Transverse colon (tissue), 3 donors: ENCODE measurements at regions not wholly inside any gene's neighbourhood (a gene's known extent, or its start where the extent isn't known, plus 50 kb on each side); places are given as distances from the start of the nearest gene placed in this dataset.

Experiments
- CTCF ChIP-seq, 5 experiments: fragments of 200-600 bp in 3 of 5; fragments of 450-650 bp in 2 of 5; sonication (generic) in 3 of 5; IDR thresholded peaks; 1 replicate in 2 of 5; 2 replicates in 3 of 5; pipeline ENCODE4 v1.5.1; 2016 to 2017; ENCODE audit warnings: antibody characterized with exemption in 5 of 5, inconsistent platforms in 3 of 5, mild to moderate bottlenecking in 2 of 5, moderate library complexity in 1 of 5
- POLR2A ChIP-seq: fragments of 450-650 bp; IDR thresholded peaks from one replicate; pipeline ENCODE4 v1.6.1; 2016; ENCODE audit warnings: antibody characterized with exemption, mild to moderate bottlenecking, moderate library complexity

- TF ChIP-seq CTCF (IDR thresholded peaks at IDR 0.05) (peak; percentile 62 to 80 (median 63)), POLR2A (no peak)
These were observed 65.4 kb upstream of the HNRNPA3 start for GRCh38 chr2:177147093-177147694.
